GM12878 (cell line): ENCODE measurements at regions not wholly inside any gene's neighbourhood (a gene's known extent, or its start where the extent isn't known, plus 50 kb on each side); places are given as distances from the start of the nearest gene placed in this dataset.

ENCODE experiments used
- EZH2 ChIP-seq: IDR thresholded peaks from 2 replicates; pipeline ENCODE4 v1.6.1; 2012; ENCODE audit warnings: low read depth, mild to moderate bottlenecking, control low read depth, inconsistent platforms, low read length, borderline replicate concordance; ENCODE audit not compliant: control insufficient read depth
- HDAC6 ChIP-seq: fragments of 200-600 bp; sonication (generic); IDR thresholded peaks from one replicate; pipeline ENCODE4 v1.8.0; 2017; ENCODE audit warnings: antibody characterized with exemption; ENCODE audit not compliant: unreplicated experiment
- RFX5 ChIP-seq: IDR thresholded peaks from 2 replicates; pipeline ENCODE4 v1.6.1; 2011; ENCODE audit warnings: low read depth, low read length, improper control_type of control experiment
- TF ChIP-seq, protein P1 (sequence below), 3 experiments: IDR thresholded peaks in 2 of 3; conservative IDR thresholded peaks in 1 of 3; 2 replicates each; pipeline ENCODE4 v1.5.1; 2011; ENCODE audit warnings: low read depth in 3 of 3, low read length in 3 of 3, mild to moderate bottlenecking in 3 of 3, control low read depth in 2 of 3, moderate library complexity in 2 of 3, inconsistent platforms in 1 of 3, mixed read lengths in 1 of 3; ENCODE audit not compliant: control insufficient read depth in 2 of 3, insufficient read depth in 1 of 3; ENCODE audit errors: extremely low read depth in 1 of 3

DNA sequence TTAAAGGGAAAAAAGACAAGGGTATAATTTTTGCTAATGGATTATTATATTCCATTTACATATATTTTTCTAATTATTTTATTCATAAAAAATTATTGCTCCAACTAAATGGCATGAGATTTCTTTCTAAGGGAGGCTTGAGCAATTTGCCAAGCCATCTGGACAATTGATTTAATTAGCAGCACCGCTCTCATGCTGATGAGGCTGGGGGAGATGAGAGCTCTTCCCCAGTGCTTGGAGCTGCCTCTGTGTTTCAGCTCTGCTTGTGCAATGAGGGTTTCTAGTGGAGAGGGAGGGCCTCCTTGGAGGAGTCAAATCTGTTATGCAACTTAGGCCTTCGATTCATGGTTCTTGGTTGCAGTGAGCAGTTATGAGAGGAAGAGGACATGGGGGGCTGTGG, 574.3 kb downstream of the TCERG1L start:
- no peak for TF ChIP-seq RFX5
- TF ChIP-seq, protein P1, sequence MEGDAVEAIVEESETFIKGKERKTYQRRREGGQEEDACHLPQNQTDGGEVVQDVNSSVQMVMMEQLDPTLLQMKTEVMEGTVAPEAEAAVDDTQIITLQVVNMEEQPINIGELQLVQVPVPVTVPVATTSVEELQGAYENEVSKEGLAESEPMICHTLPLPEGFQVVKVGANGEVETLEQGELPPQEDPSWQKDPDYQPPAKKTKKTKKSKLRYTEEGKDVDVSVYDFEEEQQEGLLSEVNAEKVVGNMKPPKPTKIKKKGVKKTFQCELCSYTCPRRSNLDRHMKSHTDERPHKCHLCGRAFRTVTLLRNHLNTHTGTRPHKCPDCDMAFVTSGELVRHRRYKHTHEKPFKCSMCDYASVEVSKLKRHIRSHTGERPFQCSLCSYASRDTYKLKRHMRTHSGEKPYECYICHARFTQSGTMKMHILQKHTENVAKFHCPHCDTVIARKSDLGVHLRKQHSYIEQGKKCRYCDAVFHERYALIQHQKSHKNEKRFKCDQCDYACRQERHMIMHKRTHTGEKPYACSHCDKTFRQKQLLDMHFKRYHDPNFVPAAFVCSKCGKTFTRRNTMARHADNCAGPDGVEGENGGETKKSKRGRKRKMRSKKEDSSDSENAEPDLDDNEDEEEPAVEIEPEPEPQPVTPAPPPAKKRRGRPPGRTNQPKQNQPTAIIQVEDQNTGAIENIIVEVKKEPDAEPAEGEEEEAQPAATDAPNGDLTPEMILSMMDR (IDR thresholded peaks at IDR 0.05 in 2 of 3, conservative IDR thresholded peaks at IDR 0.05 in 1 of 3; ENCODE audit: control insufficient read depth in 2 of 3, extremely low read depth in 1 of 3, insufficient read depth in 1 of 3, low read depth in 3 of 3, low read length in 3 of 3), result no peak
- no peak for TF ChIP-seq EZH2
- no peak for TF ChIP-seq HDAC6
